ENCODE measurements at regions not wholly inside any gene's neighbourhood (a gene's known extent, or its start where the extent isn't known, plus 50 kb on each side); places are given as distances from the start of the nearest gene placed in this dataset.

DNA sequence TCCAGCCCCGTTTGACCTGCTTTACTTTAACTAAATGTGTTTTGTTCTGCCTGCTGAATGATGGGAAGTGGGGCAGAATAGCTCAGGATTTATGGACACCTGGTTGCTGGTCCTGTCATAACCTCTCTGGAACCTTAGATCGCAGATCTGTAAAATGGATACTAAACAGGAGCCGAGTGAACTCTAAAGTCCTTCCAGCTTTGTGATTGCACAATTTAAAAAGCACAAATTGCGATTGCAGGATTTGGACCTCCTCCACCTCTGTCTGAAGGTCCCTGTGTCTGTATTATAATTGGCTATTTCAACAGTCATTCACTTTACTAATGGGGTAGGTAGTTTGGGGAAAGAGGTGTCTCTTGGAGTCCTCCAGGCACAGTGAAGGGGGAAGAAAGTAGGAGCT lies 220.4 kb downstream of the LY86 start:
- TF ChIP-seq, protein P1, sequence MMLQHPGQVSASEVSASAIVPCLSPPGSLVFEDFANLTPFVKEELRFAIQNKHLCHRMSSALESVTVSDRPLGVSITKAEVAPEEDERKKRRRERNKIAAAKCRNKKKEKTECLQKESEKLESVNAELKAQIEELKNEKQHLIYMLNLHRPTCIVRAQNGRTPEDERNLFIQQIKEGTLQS (IDR thresholded peaks at IDR 0.05), result no peak
- TF ChIP-seq, protein P2, sequence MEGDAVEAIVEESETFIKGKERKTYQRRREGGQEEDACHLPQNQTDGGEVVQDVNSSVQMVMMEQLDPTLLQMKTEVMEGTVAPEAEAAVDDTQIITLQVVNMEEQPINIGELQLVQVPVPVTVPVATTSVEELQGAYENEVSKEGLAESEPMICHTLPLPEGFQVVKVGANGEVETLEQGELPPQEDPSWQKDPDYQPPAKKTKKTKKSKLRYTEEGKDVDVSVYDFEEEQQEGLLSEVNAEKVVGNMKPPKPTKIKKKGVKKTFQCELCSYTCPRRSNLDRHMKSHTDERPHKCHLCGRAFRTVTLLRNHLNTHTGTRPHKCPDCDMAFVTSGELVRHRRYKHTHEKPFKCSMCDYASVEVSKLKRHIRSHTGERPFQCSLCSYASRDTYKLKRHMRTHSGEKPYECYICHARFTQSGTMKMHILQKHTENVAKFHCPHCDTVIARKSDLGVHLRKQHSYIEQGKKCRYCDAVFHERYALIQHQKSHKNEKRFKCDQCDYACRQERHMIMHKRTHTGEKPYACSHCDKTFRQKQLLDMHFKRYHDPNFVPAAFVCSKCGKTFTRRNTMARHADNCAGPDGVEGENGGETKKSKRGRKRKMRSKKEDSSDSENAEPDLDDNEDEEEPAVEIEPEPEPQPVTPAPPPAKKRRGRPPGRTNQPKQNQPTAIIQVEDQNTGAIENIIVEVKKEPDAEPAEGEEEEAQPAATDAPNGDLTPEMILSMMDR (IDR thresholded peaks at IDR 0.05; ENCODE audit: low read depth, low read length, missing input control), result no peak
- TF ChIP-seq EGR1 (IDR thresholded peaks at IDR 0.05; ENCODE audit: low read depth in 2 of 2), result peak in 1 of 2 donors; percentile 24
- peak; percentile 86 for TF ChIP-seq YY1 (IDR thresholded peaks at IDR 0.05)
- TF ChIP-seq SP1 (IDR thresholded peaks at IDR 0.05), result peak; percentile 76
- TF ChIP-seq FOXA1 (IDR thresholded peaks at IDR 0.05), result no peak
- no peak for TF ChIP-seq GABPA (IDR thresholded peaks at IDR 0.05 in 1 of 2, conservative IDR thresholded peaks at IDR 0.05 in 1 of 2)

Data from liver (tissue), 3 donors.